H9 (cell line): ENCODE measurements at regions not wholly inside any gene's neighbourhood (a gene's known extent, or its start where the extent isn't known, plus 50 kb on each side); places are given as distances from the start of the nearest gene placed in this dataset.

ENCODE experiments used
- DNase-seq: peaks from one replicate; pipeline ENCODE4 v3.0.0-alpha.2; 2017
- H2AFZ ChIP-seq: one replicate; pipeline ENCODE4 v1.6.1; 2013; ENCODE audit warnings: mild to moderate bottlenecking, low read length, control low read depth, moderate library complexity
- H2AK5ac ChIP-seq: 2 replicates; pipeline ENCODE4 v1.6.1; 2013; ENCODE audit warnings: low read length, control low read depth, mixed read lengths; ENCODE audit not compliant: insufficient read length
- H2BK120ac ChIP-seq: one replicate; pipeline ENCODE4 v1.6.1; 2013; ENCODE audit warnings: low read depth, mild to moderate bottlenecking, low read length, control low read depth, inconsistent platforms; ENCODE audit not compliant: poor library complexity, severe bottlenecking
- H2BK12ac ChIP-seq: 2 replicates; pipeline ENCODE4 v1.6.1; 2013; ENCODE audit warnings: low read length, control low read depth, mixed read lengths, low read depth; ENCODE audit not compliant: insufficient read length
- H2BK15ac ChIP-seq: 2 replicates; pipeline ENCODE4 v1.6.1; 2013; ENCODE audit warnings: low read depth, low read length, control low read depth
- H2BK20ac ChIP-seq: one replicate; pipeline ENCODE4 v1.6.1; 2013; ENCODE audit warnings: low read depth, mild to moderate bottlenecking, low read length, control low read depth, inconsistent platforms; ENCODE audit not compliant: poor library complexity, severe bottlenecking
- H2BK5ac ChIP-seq: 2 replicates; pipeline ENCODE4 v1.6.1; 2013; ENCODE audit warnings: low read length, control low read depth, mixed read lengths; ENCODE audit not compliant: insufficient read length
- H3K14ac ChIP-seq: 2 replicates; pipeline ENCODE4 v1.6.1; 2013; ENCODE audit warnings: low read length, control low read depth; ENCODE audit not compliant: insufficient read depth
- H3K18ac ChIP-seq: 2 replicates; pipeline ENCODE4 v1.6.1; 2013; ENCODE audit warnings: low read depth, mild to moderate bottlenecking, mixed read lengths, low read length, control low read depth; ENCODE audit not compliant: insufficient read length
- H3K23ac ChIP-seq: 2 replicates; pipeline ENCODE4 v1.6.1; 2013; ENCODE audit warnings: low read length, control low read depth, mixed read lengths, low read depth; ENCODE audit not compliant: insufficient read length
- H3K23me2 ChIP-seq: 2 replicates; pipeline ENCODE4 v1.6.1; 2013; ENCODE audit warnings: low read depth, mild to moderate bottlenecking, mixed read lengths, low read length, control low read depth; ENCODE audit not compliant: insufficient read length, poor library complexity, severe bottlenecking
- H3K27ac ChIP-seq: 2 replicates; pipeline ENCODE4 v1.5.1; 2013; ENCODE audit warnings: low read length, control low read depth, mixed read lengths, low read depth; ENCODE audit not compliant: insufficient read length
- H3K27me3 ChIP-seq: 2 replicates; pipeline ENCODE4 v1.6.1; 2013; ENCODE audit warnings: low read length, control low read depth, inconsistent platforms; ENCODE audit not compliant: insufficient read depth
- H3K4ac ChIP-seq: 2 replicates; pipeline ENCODE4 v1.6.1; 2013; ENCODE audit warnings: low read depth, mild to moderate bottlenecking, control low read depth, inconsistent platforms, low read length, moderate library complexity
- H3K4me1 ChIP-seq: 2 replicates; pipeline ENCODE4 v1.6.1; 2013; ENCODE audit warnings: low read length, control low read depth, inconsistent platforms; ENCODE audit not compliant: insufficient read depth
- H3K4me2 ChIP-seq: 2 replicates; pipeline ENCODE4 v1.6.1; 2013; ENCODE audit warnings: low read length, control low read depth, mixed read lengths; ENCODE audit not compliant: insufficient read length, insufficient read depth
- H3K56ac ChIP-seq: 2 replicates; pipeline ENCODE4 v1.6.1; 2013; ENCODE audit warnings: low read depth, mild to moderate bottlenecking, mixed read lengths, low read length, control low read depth; ENCODE audit not compliant: insufficient read length
- H3K79me1 ChIP-seq: 2 replicates; pipeline ENCODE4 v1.6.1; 2013; ENCODE audit warnings: low read depth, mild to moderate bottlenecking, moderate library complexity, low read length, control low read depth, inconsistent platforms; ENCODE audit not compliant: insufficient read depth, poor library complexity, severe bottlenecking
- H3K79me2 ChIP-seq: 2 replicates; pipeline ENCODE4 v1.6.1; 2013; ENCODE audit warnings: low read length, control low read depth, inconsistent platforms; ENCODE audit not compliant: insufficient read depth
- H3K9ac ChIP-seq: 2 replicates; pipeline ENCODE4 v1.6.1; 2013; ENCODE audit warnings: low read length, control low read depth, mixed read lengths; ENCODE audit not compliant: insufficient read length; ENCODE audit errors: extremely low read depth
- H3K9me3 ChIP-seq: one replicate; pipeline ENCODE4 v1.6.1; 2013; ENCODE audit warnings: low read depth, low read length, inconsistent platforms; ENCODE audit not compliant: control insufficient read depth
- H3T11ph ChIP-seq: one replicate; pipeline ENCODE4 v1.6.1; 2013; ENCODE audit warnings: mild to moderate bottlenecking, low read length, control low read depth, inconsistent platforms
- H4K20me1 ChIP-seq: one replicate; pipeline ENCODE4 v1.6.1; 2013; ENCODE audit not compliant: control insufficient read depth, insufficient read length, insufficient read depth
- H4K5ac ChIP-seq: 2 replicates; pipeline ENCODE4 v1.6.1; 2013; ENCODE audit warnings: low read depth, mild to moderate bottlenecking, mixed read lengths, low read length, control low read depth; ENCODE audit not compliant: insufficient read length
- H4K8ac ChIP-seq: replicated peaks from 2 replicates; pipeline ENCODE4 v1.6.1; 2013; ENCODE audit warnings: low read length, control low read depth, mixed read lengths, low read depth; ENCODE audit not compliant: insufficient read length
- H4K91ac ChIP-seq: 2 replicates; pipeline ENCODE4 v1.6.1; 2013; ENCODE audit warnings: low read depth, mild to moderate bottlenecking, moderate library complexity, mixed read lengths, low read length, control low read depth; ENCODE audit not compliant: insufficient read length
- H3K27ac Mint-ChIP-seq, 3 experiments: 2 replicates in 2 of 3; 3 replicates in 1 of 3; pipeline ENCODE4 v1.8.0; 2020 to 2021; ENCODE audit warnings: mixed read lengths in 3 of 3, mild to moderate bottlenecking in 1 of 3, moderate library complexity in 1 of 3
- H3K27me3 Mint-ChIP-seq: 2 replicates; pipeline ENCODE4 v1.8.0; 2021; ENCODE audit warnings: low read depth, mild to moderate bottlenecking, moderate library complexity, mixed read lengths
- H3K36me3 Mint-ChIP-seq, 3 experiments: 2 replicates in 2 of 3; 3 replicates in 1 of 3; pipeline ENCODE4 v1.8.0; 2020 to 2021; ENCODE audit warnings: low read depth in 3 of 3, mixed read lengths in 3 of 3; ENCODE audit not compliant: insufficient read depth in 1 of 3
- H3K4me1 Mint-ChIP-seq, 2 experiments: 2 replicates each; pipeline ENCODE4 v1.8.0; 2020; ENCODE audit warnings: mixed read lengths in 2 of 2
- H3K4me3 Mint-ChIP-seq, 2 experiments: 2 replicates in 1 of 2; 3 replicates in 1 of 2; pipeline ENCODE4 v1.8.0; 2020 to 2021; ENCODE audit warnings: mild to moderate bottlenecking in 2 of 2, mixed read lengths in 2 of 2, moderate library complexity in 1 of 2
- H3K9me3 Mint-ChIP-seq, 2 experiments: 2 replicates in 1 of 2; 3 replicates in 1 of 2; pipeline ENCODE4 v1.8.0; 2020; ENCODE audit warnings: mild to moderate bottlenecking in 2 of 2, mixed read lengths in 2 of 2, moderate library complexity in 1 of 2
- CTCF ChIP-seq: fragments of 200-600 bp; sonication (generic); conservative IDR thresholded peaks from 3 replicates; pipeline ENCODE4 v1.8.0; 2021; ENCODE audit warnings: antibody characterized with exemption, mild to moderate bottlenecking
- WGBS: extraction: QIAGEN DNeasy Blood & Tissue Kit; methylation state at CpG from one replicate; pipeline ENCODE4 v1.1.7; 2013; ENCODE audit warnings: missing lambda C conversion rate, low lambda C conversion rate, mixed read lengths; ENCODE audit not compliant: insufficient read length; ENCODE audit errors: extremely low coverage; 5-methylcytosine and 5-hydroxymethylcytosine counted together

GRCh38 chr17:36879624-36880131, 57.6 kb upstream of the LHX1 start:
- Histone ChIP-seq H3K14ac (no peak overlapping the region), H3K23me2 (no peaks in the 10 kb centered on the region), H2BK5ac (no peak overlapping the region), H4K20me1 (no peaks in the 10 kb centered on the region), H3K27me3 (no peaks in the 10 kb centered on the region), H4K91ac (no peak overlapping the region), H3K23ac (no peak overlapping the region), H3K79me1 (no peaks in the 10 kb centered on the region), H3K79me2 (no peaks in the 10 kb centered on the region), H2BK20ac (no peak overlapping the region), H3K18ac (no peak overlapping the region), H3K4me1 (no peaks in the 10 kb centered on the region), H3K4me2 (no peak overlapping the region), H2BK15ac (no peak overlapping the region), H4K8ac (no peak overlapping the region), H3K56ac (no peak overlapping the region), H2BK120ac (no peak overlapping the region), H2AFZ (no peak overlapping the region), H4K5ac (no peak overlapping the region), H3K27ac (no peak overlapping the region), H3K9me3 (no peaks in the 10 kb centered on the region), H3K9ac (no peak overlapping the region), H3T11ph (no peak overlapping the region), H2AK5ac (no peak overlapping the region), H3K4ac (no peak overlapping the region), H2BK12ac (no peak overlapping the region)
- Mint-ChIP-seq H3K27me3 (peaks cover 7% of the 10 kb centered on the region), H3K27ac (no peak overlapping the region), H3K36me3 (peaks cover 1 to 13% (median 2%) of the 10 kb centered on the region in 3 experiments; a peak in 6 of 7 replicates), H3K9me3 (peaks cover 9 to 12% of the 10 kb centered on the region in 2 experiments; a peak in 4 of 5 replicates), H3K4me3 (no peak overlapping the region), H3K4me1 (peaks cover 9 to 10% of the 10 kb centered on the region in 2 experiments)
- TF ChIP-seq CTCF = no peak
- WGBS = no CpG with 5 or more reads among the region's 14 CpGs
- DNase-seq = no peak
